ENCODE measurements at regions not wholly inside any gene's neighbourhood (a gene's known extent, or its start where the extent isn't known, plus 50 kb on each side); places are given as distances from the start of the nearest gene placed in this dataset.

GRCh38 chr13:72586518-72586917, 140.9 kb downstream of the MZT1 start:
- no peak overlapping the region for H3K27ac Mint-ChIP-seq (ENCODE audit: unreplicated experiment)
- peaks cover 4% of the 10 kb centered on the region for H3K9me3 Mint-ChIP-seq
- H3K27me3 Mint-ChIP-seq (ENCODE audit: low read depth), result no peaks in the 10 kb centered on the region
- no peaks in the 10 kb centered on the region for H3K4me1 Mint-ChIP-seq
- TF ChIP-seq CTCF (conservative IDR thresholded peaks at IDR 0.05), result no peak
- H3K4me3 Mint-ChIP-seq, result no peak overlapping the region
- no peak for DNase-seq (ENCODE audit: low read depth, low spot score)
- H3K36me3 Mint-ChIP-seq (ENCODE audit: low read depth), result no peaks in the 10 kb centered on the region

GRCh38 chr13:72585254-72585653, 142.2 kb downstream of the MZT1 start:
- Mint-ChIP-seq H3K4me1 (no peaks in the 10 kb centered on the region), H3K27ac (ENCODE audit: unreplicated experiment) (no peak overlapping the region), H3K27me3 (ENCODE audit: low read depth) (no peaks in the 10 kb centered on the region), H3K36me3 (ENCODE audit: low read depth) (no peaks in the 10 kb centered on the region), H3K4me3 (no peak overlapping the region), H3K9me3 (no peaks in the 10 kb centered on the region)
- DNase-seq (ENCODE audit: low read depth, low spot score), result no peak
- TF ChIP-seq CTCF (conservative IDR thresholded peaks at IDR 0.05), result no peak

- no peak overlapping the region for H3K27ac Mint-ChIP-seq (ENCODE audit: unreplicated experiment)
- H3K9me3 Mint-ChIP-seq, result peaks cover under 1% of the 10 kb centered on the region
- H3K27me3 Mint-ChIP-seq (ENCODE audit: low read depth), result no peaks in the 10 kb centered on the region
- no peak overlapping the region for H3K4me3 Mint-ChIP-seq
- TF ChIP-seq CTCF (conservative IDR thresholded peaks at IDR 0.05), result no peak
- peaks cover 4% of the 10 kb centered on the region for H3K4me1 Mint-ChIP-seq
- no peak for DNase-seq (ENCODE audit: low read depth, low spot score)
- H3K36me3 Mint-ChIP-seq (ENCODE audit: low read depth), result peaks cover under 1% of the 10 kb centered on the region
These were observed 156.2 kb downstream of the MZT1 start for GRCh38 chr13:72571191-72571590.

- H3K27ac Mint-ChIP-seq (ENCODE audit: unreplicated experiment), result no peak overlapping the region
- peaks cover 4% of the 10 kb centered on the region for H3K4me1 Mint-ChIP-seq
- no peaks in the 10 kb centered on the region for H3K27me3 Mint-ChIP-seq (ENCODE audit: low read depth)
- no peak for DNase-seq (ENCODE audit: low read depth, low spot score)
- H3K36me3 Mint-ChIP-seq (ENCODE audit: low read depth), result no peaks in the 10 kb centered on the region
- H3K9me3 Mint-ChIP-seq, result no peaks in the 10 kb centered on the region
- H3K4me3 Mint-ChIP-seq, result no peak overlapping the region
- no peak for TF ChIP-seq CTCF (conservative IDR thresholded peaks at IDR 0.05)
These were observed 157.4 kb downstream of the MZT1 start for GRCh38 chr13:72570019-72570418.

- Mint-ChIP-seq H3K27me3 (ENCODE audit: low read depth) (no peaks in the 10 kb centered on the region), H3K27ac (ENCODE audit: unreplicated experiment) (no peak overlapping the region), H3K4me3 (no peak overlapping the region), H3K9me3 (no peaks in the 10 kb centered on the region), H3K4me1 (peaks cover 4% of the 10 kb centered on the region), H3K36me3 (ENCODE audit: low read depth) (no peaks in the 10 kb centered on the region)
- DNase-seq (ENCODE audit: low read depth, low spot score), result no peak
- no peak for TF ChIP-seq CTCF (conservative IDR thresholded peaks at IDR 0.05)
These were observed 159.9 kb downstream of the MZT1 start for GRCh38 chr13:72567566-72567965.

GRCh38 chr13:72566526-72566925, 160.9 kb downstream of the MZT1 start:
- TF ChIP-seq CTCF (conservative IDR thresholded peaks at IDR 0.05), result no peak
- H3K4me1 Mint-ChIP-seq, result peaks cover 2% of the 10 kb centered on the region
- no peak for DNase-seq (ENCODE audit: low read depth, low spot score)
- no peak overlapping the region for H3K4me3 Mint-ChIP-seq
- H3K27me3 Mint-ChIP-seq (ENCODE audit: low read depth), result no peaks in the 10 kb centered on the region
- H3K9me3 Mint-ChIP-seq, result no peaks in the 10 kb centered on the region
- H3K27ac Mint-ChIP-seq (ENCODE audit: unreplicated experiment), result no peak overlapping the region
- no peaks in the 10 kb centered on the region for H3K36me3 Mint-ChIP-seq (ENCODE audit: low read depth)
